ENCODE measurements at regions not wholly inside any gene's neighbourhood (a gene's known extent, or its start where the extent isn't known, plus 50 kb on each side); places are given as distances from the start of the nearest gene placed in this dataset.

- TF ChIP-seq POLR2A (conservative IDR thresholded peaks at IDR 0.05) (no peak), ETS2 (tag; IDR thresholded peaks at IDR 0.05; ENCODE audit: borderline replicate concordance, poor library complexity, severe bottlenecking) (no peak), SREBF2 (CRISPR knock-in tag; IDR thresholded peaks at IDR 0.05) (no peak), ZNF76 (CRISPR knock-in tag; IDR thresholded peaks at IDR 0.05; ENCODE audit: borderline replicate concordance) (no peak), ZNF609 (CRISPR knock-in tag; IDR thresholded peaks at IDR 0.05; ENCODE audit: borderline replicate concordance) (no peak)
- TF ChIP-seq, protein P1, sequence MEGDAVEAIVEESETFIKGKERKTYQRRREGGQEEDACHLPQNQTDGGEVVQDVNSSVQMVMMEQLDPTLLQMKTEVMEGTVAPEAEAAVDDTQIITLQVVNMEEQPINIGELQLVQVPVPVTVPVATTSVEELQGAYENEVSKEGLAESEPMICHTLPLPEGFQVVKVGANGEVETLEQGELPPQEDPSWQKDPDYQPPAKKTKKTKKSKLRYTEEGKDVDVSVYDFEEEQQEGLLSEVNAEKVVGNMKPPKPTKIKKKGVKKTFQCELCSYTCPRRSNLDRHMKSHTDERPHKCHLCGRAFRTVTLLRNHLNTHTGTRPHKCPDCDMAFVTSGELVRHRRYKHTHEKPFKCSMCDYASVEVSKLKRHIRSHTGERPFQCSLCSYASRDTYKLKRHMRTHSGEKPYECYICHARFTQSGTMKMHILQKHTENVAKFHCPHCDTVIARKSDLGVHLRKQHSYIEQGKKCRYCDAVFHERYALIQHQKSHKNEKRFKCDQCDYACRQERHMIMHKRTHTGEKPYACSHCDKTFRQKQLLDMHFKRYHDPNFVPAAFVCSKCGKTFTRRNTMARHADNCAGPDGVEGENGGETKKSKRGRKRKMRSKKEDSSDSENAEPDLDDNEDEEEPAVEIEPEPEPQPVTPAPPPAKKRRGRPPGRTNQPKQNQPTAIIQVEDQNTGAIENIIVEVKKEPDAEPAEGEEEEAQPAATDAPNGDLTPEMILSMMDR (IDR thresholded peaks at IDR 0.05 in 2 of 3, conservative IDR thresholded peaks at IDR 0.05 in 1 of 3; ENCODE audit: insufficient read depth in 2 of 3, low read depth in 1 of 3, low read length in 3 of 3), result no peak
Measured at GRCh38 chr1:164186881-164187280, 372.1 kb upstream of the PBX1 start.

Data from K562 (cell line).